ENCODE measurements at regions not wholly inside any gene's neighbourhood (a gene's known extent, or its start where the extent isn't known, plus 50 kb on each side); places are given as distances from the start of the nearest gene placed in this dataset.

DNA sequence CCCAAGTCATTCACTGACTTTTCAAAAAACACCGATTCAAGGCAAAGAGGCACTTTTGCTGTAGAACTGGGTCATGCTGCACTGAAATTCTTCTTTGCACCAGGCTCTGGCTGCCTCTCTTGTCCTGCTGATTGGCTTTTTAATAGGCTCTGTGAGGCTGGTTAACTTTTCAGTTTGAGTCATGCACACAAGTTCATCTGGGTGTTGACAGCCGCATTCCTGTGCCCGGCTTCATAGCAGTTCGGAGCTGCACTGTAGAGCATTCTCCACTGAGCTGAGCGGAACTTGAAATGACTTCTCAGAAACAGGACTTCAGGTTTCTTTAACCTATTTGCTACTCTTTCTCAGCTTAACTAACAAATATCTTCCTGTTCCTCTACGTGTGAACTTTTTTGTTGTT is 978.3 kb downstream of the UQCRFS1 start:
- DNase-seq (ENCODE audit: extremely low read depth, low read depth) = no peak

DNA sequence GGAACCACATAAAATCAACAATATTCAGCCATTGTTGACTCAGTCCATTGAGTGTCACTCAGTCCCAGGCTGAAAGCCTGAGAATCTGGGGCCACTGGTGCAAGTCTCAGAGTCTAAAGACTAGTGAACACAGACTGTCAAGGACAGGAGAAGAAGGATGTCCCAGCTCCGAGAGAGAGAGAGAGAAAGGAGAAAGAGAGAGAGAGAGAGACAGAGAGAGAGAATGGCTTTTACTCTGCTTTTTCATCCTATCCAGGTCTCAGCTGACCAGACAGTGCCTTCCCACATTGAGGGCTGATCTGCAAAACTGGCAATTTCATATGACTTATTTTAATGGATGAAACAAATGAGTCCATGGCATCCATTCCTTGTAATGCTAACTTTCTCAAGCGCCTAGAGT is 984.1 kb downstream of the UQCRFS1 start:
- no peak for DNase-seq (ENCODE audit: extremely low read depth, low read depth)

DNA sequence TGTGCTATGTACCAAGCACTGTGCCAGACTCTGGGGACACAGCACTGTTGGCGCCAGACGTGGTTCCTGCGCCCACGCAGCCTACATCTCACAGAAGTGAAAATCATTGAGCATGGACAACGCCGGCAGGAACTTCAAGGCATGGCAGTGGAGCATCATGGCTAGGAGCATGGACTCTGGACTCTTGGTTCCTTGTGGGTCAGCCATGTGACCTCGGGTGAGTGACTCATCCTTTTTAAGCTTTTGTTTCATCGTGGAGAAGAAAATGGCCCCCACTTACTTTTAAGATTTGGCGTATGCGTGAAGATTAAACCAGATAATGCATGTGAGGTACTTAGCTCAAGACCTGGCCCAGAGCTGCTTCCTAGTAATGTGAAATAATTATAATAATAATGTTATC is 988.5 kb downstream of the UQCRFS1 start:
- no peak for DNase-seq (ENCODE audit: extremely low read depth, low read depth)

DNA sequence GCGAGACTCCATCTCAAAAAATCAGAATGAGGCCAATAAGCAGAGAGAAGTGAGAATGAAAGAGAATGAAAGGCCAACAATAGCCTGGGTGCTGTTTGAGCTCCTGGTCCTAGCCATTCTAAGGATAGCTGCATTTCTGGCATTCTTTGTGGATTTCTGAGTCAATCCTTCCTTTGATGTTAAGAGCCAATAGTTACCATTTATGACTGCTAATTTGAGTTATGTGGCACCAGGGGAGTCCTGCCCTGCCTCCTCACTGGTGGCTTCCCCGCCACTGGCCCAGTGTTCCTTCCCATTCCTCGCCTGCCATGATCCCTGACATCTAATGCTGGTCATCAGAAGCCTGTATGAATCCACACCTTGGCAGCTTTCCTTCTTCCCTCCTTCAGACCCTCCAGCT is 991.2 kb downstream of the UQCRFS1 start:
- DNase-seq (ENCODE audit: extremely low read depth, low read depth) = no peak

DNA sequence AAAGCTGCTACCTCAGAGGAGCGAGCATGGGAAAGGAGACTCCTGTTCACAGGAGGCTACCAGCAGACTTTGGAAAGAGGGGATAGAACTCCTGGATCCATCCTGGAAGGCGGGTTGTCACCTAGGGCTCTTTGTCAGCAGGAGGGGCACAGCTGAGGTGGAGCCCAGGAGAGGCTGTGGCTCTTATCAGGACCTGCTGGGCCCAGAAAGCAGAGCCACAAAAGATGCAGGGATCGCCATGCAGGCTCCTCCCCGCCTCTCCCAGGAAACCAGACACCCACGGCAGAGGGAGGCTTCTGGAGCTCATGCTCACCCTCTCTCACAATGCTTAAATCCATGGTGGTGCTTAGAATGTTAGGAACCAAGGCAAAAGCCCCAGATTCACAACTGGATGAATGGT is 994.2 kb downstream of the UQCRFS1 start:
- no peak for DNase-seq (ENCODE audit: extremely low read depth, low read depth)

DNA sequence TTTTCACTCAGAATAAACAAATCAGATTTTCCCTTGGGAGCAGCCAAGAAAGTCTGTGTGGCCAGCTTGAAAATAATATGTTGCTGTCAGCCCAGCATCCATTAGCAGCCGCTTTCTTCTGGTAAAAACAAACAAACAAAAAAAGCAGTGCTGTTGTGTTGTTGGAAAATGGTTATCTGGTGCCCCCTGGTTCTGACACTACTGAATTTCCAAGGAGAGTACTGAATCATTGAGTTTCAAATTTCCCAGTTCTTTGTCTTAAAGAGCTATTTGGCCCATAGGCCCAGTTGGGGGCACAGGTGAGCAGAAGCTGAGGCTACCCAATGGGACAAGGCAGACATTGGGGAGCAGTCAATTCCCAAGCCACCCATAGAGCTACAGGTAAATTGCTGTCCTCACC is 995.9 kb downstream of the UQCRFS1 start:
- no peak for DNase-seq (ENCODE audit: extremely low read depth, low read depth)

DNA sequence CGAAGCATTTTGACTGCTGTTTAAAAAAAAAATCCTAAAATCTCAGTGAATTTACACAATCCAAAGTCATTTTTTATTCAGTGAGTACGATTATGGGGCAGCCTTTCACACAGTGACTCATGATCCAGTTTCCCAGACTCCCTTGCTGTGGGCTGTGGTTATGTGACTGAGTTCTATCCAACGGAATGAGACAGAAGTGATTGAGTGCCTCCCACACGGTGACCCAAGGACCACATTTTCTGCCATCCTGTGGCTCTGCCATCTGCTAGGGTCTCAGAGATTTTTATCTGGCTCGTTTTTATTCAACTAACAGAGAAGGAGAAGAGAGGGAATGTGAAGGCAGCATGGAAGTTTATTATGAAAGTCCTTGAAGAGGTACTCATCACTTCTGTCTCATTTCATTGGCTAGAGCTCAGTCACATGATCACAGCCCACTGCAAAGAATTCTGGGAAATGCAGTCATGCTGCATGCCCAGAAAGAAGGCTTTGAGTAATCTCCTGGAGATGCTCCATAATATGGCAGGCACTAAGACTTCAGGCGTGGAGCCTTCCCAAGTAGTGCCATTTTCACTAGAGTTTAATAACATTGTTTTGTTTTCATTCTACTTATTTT is 999.4 kb downstream of the UQCRFS1 start:
- no peak for DNase-seq (ENCODE audit: extremely low read depth, low read depth)

DNA sequence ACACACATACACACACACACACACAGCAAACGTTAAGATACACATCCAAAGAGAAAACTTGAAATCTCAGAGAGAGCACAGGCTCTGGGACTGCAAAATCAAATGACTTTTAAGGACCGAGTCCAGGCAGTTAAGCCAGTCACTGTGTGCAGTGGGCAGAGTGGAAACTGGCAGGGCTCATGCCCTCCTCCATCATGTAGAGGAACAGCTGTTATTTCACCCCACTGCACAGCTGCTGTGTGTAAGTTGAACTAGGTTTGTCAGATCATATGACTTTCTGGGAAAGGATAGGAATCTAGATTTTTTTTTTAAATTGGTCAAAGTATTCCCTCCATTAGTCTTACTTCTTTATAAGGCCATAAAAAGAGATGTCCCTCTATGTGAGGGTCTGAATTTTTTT is 1002.1 kb downstream of the UQCRFS1 start:
- DNase-seq (ENCODE audit: extremely low read depth, low read depth) = no peak

DNA sequence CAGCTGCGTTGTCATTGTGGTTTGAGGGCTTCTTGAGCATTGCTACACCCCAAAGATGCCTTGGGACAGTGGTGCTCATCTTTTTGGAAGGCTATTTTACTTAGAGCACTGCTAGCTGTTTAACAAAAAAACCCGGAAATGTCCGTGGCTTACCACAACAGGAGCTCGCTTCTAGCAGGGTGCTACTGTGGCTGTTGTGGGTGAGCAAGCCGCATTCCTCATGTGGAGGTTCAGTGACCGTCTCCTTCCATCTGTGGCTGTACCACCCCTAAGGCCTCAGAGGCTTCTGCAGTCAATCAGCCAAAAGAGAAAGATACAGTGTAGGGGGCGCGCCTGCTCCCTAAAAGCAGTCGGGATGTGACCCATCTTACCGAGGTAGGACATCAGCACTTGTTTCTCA is 1004.2 kb downstream of the UQCRFS1 start:
- no peak for DNase-seq (ENCODE audit: extremely low read depth, low read depth)

DNA sequence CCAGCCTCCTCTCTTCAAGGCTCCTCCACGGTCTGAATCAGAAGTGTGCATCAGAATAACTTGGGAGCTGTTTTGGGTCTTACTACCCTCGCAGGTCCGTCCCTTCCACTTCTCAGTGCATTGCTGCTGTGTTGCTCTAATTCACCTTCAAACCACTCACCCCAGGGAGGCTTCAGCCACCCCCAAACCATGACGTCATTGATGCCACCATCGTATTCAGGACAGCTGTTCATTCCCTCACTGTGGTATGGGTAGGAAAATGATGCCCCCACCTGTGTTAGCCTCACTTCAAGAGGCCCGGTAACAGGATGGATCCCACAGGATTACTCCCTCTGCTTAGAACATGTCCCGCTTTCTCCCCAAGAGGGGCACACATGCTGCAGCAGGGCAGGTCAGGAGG is 1005.7 kb downstream of the UQCRFS1 start:
- DNase-seq (ENCODE audit: extremely low read depth, low read depth) = no peak

DNA sequence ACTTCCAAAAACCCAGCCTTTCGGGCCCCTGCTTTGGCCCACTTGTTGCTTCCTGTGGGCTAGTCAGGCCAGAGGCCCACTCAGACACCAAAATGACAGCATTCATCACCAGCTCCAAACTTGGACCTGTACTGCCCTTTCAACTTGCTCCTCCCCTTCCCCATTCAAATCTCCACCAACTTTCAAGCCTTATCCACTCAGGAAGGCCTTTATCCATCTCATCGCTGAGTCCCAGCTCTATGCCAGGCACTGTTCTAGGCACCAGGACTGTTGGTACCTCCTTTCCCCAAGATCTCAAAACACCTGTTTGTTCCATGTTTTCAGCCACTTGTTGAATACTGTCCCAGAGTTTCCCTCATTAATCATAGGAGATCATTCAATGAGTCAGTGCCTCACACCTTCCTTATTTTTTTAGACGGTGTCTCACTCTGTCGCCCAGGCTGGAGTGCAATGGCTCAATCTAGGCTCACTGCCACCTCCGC is 1011.4 kb downstream of the UQCRFS1 start:
- no peak for DNase-seq (ENCODE audit: extremely low read depth, low read depth)

DNA sequence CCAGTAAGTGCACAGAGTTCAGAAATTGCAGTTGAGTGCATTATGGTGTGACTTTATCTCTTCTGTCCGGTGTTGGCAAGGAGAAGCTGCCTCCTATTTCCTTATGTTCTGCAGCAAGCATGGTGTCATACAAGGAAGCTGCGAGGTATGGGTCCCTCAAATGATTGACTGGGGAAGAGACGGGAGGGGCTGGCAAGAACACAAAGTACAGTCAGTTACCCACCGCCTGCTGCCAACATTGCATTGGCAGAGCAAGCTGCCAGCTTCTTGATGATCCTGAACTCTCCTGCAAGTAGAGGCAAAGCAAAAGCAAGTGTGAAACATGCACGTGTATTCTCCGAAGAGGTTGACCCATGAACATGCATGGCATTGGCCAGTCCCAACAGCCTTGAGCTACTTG is 1013.6 kb downstream of the UQCRFS1 start:
- no peak for DNase-seq (ENCODE audit: extremely low read depth, low read depth)

DNA sequence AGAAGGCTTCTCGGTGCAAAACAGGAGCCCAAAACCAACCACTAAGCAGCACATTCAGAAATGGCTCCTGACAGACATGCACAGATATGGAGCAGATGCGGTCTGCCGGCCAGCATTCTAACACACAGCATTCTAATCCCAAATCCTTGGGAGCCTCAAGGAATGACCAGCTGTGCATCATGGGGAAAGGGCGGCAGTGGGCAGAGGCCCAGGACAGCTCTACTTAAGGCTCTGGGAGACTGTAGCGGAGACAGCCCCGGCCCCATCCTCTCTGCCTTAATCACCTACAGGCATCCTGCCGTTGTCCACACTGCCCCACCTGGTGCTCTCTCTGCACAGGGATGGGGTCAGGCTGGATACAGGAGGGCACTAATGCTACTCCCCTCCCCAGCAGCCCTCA is 1016.0 kb downstream of the UQCRFS1 start:
- no peak for DNase-seq (ENCODE audit: extremely low read depth, low read depth)

DNA sequence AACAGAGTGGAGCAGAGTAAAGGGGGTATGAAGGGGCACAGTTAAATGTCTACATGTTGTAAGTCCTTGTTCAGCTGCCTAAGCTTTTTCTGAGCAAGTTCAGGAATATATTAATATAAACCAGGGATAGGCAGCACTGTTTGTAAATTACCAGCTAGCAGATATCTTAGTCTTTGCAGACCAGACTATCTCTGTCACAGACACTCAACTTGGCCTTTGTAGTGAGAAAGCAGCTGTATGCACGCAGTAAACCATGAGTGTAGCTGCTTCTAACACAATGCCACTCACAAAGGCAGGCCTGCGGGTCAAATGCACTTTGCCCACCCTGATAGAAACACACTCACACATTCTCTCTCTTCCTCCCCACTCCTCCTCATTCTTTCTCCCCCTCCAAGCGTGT is 1016.9 kb downstream of the UQCRFS1 start:
- no peak for DNase-seq (ENCODE audit: extremely low read depth, low read depth)

DNA sequence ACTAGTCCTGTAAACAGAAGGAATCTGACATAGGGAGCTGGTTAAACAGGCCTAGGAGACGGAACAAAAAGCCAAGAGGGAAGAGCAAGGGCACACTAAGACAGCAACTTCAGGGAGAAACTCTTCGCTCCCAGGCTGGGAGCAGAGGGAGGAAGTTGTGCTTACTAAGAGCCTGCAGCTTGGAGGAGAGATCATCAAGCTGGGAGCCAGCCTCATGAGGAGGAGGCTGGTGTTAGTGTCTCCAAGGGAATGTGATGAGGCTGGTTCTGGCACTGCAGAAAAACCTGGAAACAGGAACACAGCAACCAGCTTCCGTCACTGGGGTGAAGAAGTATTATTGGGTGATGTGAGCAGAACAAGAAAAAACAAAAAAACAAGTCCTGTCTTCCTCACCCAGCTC is 1027.3 kb downstream of the UQCRFS1 start:
- DNase-seq (ENCODE audit: extremely low read depth, low read depth) = no peak

DNA sequence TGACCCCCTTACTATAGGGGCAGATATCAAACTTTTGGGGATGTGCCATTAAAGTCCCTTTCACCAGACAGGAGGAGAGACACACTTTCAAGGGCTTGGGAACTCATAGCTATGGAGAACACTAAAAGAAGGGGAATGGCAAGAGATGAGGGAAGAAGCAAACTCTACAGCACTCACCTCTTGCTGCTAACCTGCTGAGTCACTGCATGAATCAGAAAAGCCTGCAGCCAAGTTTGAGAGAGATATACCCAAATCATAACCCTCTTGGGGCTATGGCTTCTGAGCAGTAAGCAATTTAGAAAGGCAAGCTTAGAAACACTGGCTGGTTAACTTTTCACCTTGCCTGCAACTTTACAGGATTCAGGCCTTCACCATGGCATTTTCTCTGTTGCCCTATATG is 1028.0 kb downstream of the UQCRFS1 start:
- DNase-seq (ENCODE audit: extremely low read depth, low read depth) = no peak

DNA sequence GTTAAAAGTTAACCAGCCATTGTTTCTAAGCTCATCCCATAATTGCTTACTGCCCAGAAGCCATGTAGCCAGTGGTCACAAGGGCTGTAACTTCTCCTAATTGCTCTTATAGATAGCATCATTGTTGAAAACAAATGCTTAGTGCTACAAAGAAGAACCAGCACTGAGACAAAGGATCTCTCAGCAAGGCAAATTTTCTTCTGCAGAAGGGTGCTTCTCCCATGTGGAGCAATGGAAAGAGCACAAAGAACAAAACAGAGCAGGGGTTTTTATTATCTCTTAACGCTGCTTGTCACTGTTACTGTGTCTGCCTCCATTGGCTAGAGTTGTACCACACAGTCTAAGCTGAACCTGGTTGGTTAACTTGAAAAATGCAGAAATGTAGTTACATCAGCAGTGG is 1036.8 kb downstream of the UQCRFS1 start:
- no peak for DNase-seq (ENCODE audit: extremely low read depth, low read depth)

DNA sequence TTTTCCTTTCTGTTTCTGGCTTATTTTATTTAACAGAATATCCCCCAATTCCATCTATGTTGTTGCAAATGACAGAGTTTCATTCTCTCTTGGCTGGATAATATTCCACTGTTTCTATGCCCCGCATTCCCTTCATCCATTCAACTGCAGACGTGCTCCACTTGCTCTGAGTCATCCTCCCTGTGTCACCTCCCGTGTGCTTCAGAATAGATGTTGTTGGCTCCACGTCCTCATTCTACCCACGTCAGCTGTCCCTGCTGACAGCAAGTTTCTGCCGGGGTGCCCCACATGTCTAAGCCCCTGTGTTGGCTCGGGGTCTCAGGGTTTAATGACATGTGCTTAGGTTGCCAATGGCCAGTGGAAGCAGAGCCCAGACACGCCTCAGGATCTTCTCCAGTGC is 1041.0 kb downstream of the UQCRFS1 start:
- no peak for DNase-seq (ENCODE audit: extremely low read depth, low read depth)

DNA sequence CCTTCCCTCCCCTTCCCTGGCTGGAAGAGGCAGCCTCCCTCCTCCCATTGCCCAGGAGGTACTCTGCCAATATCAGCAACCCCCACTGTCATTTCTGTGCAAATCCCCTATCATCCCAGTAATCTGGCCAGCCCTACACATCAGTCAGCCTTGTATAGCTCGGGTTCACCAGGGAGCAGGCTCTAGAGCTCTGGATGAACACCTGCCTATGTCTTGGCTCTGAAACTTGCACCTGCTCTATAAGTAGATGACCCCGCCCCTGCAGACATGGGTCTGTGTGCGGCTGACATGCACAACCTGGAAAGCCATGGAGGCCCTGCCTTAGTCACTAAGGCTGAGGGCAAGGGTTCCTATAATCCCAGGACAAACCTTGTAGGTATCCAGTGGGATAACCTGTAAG is 1042.9 kb downstream of the UQCRFS1 start:
- DNase-seq (ENCODE audit: extremely low read depth, low read depth) = no peak

DNA sequence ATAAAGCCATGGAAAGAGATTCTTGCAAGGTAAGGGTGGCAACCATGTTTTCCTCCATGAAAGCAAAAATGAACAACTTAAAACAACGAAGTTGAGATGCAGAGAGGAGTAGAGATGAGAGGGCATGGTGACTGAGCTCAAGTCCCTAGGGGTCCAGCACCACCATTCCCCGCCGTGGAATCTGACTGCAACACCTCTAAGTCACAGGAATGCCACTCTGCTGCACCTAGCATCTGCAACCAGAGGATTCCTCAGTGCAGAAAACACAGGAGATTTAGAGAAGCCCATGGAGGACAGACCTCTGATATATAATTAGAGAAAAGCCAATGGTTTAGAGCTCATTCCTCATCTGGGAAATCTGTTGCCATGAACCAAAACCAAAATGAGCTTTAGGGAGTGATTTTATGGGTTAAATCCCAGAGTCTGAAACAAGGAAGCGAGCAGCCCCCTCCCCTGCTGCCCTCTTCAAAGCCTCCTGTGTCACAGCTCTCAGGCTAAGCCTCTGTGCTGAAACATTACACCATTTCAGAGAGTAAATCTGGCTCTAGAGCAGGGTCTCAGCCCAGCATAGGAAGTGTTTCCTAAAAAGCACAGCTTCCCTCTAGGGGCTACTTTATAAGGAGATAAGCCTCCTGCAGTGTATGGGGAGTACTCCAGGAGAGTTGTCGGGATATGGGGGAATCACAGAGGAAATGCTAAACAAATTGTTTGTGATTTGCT is 1043.6 kb downstream of the UQCRFS1 start:
- DNase-seq (ENCODE audit: extremely low read depth, low read depth) = no peak

DNA sequence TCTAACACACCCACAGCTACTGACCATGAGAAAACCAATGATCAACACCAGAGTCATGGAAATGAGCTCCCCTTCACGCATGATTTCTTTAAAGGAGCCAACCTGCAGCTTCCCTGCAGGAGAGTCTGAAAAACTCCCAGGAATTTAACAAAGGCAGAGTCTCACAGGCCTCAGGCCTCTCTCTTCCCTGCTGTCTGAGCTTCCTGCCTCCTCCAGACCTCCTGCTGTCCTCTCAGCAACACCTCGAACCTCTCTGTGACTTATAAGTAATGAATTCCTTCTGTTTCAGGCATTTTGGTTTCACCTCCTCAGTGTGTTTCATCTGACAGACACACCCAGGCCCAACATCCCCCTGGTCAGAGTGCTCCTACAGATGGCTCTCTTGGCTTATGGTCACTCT is 1044.4 kb downstream of the UQCRFS1 start:
- no peak for DNase-seq (ENCODE audit: extremely low read depth, low read depth)

DNA sequence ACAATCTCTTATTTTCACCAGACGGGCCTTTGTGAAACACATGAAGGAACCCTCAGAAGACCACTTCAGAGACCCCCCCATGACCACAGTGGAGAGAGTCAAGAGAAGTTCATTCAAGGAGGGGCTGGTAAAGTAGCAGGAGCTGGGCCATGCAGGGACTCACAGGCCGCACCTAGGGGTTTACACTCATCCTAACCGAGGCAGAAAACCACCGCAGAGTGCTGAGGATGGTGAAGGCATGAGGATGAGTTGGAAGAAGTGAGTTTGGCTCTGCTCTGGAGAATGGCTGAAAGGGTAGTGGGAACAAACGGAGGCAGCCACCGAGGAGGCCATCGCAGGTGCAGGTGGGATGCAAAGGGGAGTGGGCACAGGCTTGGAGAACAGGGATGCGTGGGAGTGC is 1046.9 kb downstream of the UQCRFS1 start:
- DNase-seq (ENCODE audit: extremely low read depth, low read depth) = no peak

DNA sequence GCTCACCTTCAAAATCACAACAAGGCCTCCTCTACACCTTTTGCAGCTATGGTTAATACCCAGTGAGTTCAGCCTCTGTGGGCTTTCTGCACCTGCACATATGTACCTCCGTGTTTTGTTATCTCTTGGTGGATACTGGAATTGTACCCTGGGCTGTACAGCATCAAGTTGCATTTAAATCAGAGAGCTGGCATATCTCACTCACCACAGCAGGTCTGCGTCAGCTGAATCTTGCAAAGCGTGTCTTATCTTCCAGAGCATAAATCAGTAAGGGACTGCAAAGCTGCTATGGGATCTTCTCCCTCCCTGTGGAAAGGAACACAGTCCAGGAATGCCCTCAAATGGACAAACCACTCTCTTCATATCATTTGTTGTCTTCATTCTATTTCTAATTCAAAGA is 1048.7 kb downstream of the UQCRFS1 start:
- DNase-seq (ENCODE audit: extremely low read depth, low read depth) = no peak
